ENCODE measurements at regions not wholly inside any gene's neighbourhood (a gene's known extent, or its start where the extent isn't known, plus 50 kb on each side); places are given as distances from the start of the nearest gene placed in this dataset.
"Not testable (repeated sequence)": the region's sequence is repeated elsewhere in the genome, so short reads cannot be mapped to it uniquely, and the experiment has no call there.

GRCh38 chr16:21422824-21423223 lies 144.7 kb upstream of the CRYM start:
- intact Hi-C loops (cut with DNase I); H3K27me3 ChIP-seq (ENCODE audit: control insufficient read depth in 1 of 2, insufficient read depth in 2 of 2, low read length in 1 of 2); H3K36me3 ChIP-seq (ENCODE audit: control insufficient read depth in 1 of 2, insufficient read depth in 2 of 2, low read length in 1 of 2); H3K4me3 ChIP-seq (ENCODE audit: low read length in 2 of 2); H3K4me1 ChIP-seq (ENCODE audit: control insufficient read depth in 1 of 2, insufficient read depth in 2 of 2, low read length in 2 of 2); H3K27ac ChIP-seq (ENCODE audit: low read depth in 1 of 2, low read length in 2 of 2); H3K9me3 ChIP-seq (ENCODE audit: control insufficient read depth, low read length); ATAC-seq (ENCODE audit: low FRiP score): not testable (repeated sequence)
- DNase-seq: peak in 1 of 2 donors; percentile 38
- WGBS, 2 donors: 79 to 92% methylated on average over 4 to 5 of the region's 7 CpGs

- not testable (repeated sequence) for H3K27me3 ChIP-seq (ENCODE audit: control insufficient read depth in 1 of 2, insufficient read depth in 2 of 2, low read length in 1 of 2)
These were observed 126.6 kb upstream of the CRYM start for GRCh38 chr16:21404699-21405098.

GRCh38 chr16:21397866-21398265 lies 119.8 kb upstream of the CRYM start:
- H3K27me3 ChIP-seq (ENCODE audit: control insufficient read depth in 1 of 2, insufficient read depth in 2 of 2, low read length in 1 of 2); H3K4me1 ChIP-seq (ENCODE audit: control insufficient read depth in 1 of 2, insufficient read depth in 2 of 2, low read length in 2 of 2); DNase-seq; ATAC-seq (ENCODE audit: low FRiP score); H3K4me3 ChIP-seq (ENCODE audit: low read length in 2 of 2); intact Hi-C loops (cut with DNase I); H3K36me3 ChIP-seq (ENCODE audit: control insufficient read depth in 1 of 2, insufficient read depth in 2 of 2, low read length in 1 of 2); H3K27ac ChIP-seq (ENCODE audit: low read depth in 1 of 2, low read length in 2 of 2); H3K9me3 ChIP-seq (ENCODE audit: control insufficient read depth, low read length): not testable (repeated sequence)
- WGBS, 2 donors: 85 to 89% methylated on average over 3 to 4 of the region's 5 CpGs

More at GRCh38 chr16:21404699-21405098, 126.6 kb upstream of the CRYM start:
- H3K9me3 ChIP-seq (ENCODE audit: control insufficient read depth, low read length); H3K36me3 ChIP-seq (ENCODE audit: control insufficient read depth in 1 of 2, insufficient read depth in 2 of 2, low read length in 1 of 2); H3K4me1 ChIP-seq (ENCODE audit: control insufficient read depth in 1 of 2, insufficient read depth in 2 of 2, low read length in 2 of 2); H3K4me3 ChIP-seq (ENCODE audit: low read length in 2 of 2); ATAC-seq (ENCODE audit: low FRiP score); H3K27ac ChIP-seq (ENCODE audit: low read depth in 1 of 2, low read length in 2 of 2); intact Hi-C loops (cut with DNase I): not testable (repeated sequence)
- DNase-seq: peak in 1 of 2 donors; percentile 8
- 92 to 93% methylated on average over 2 to 4 of the region's 13 CpGs for whole genome bisulfite sequencing, 2 donors

GRCh38 chr16:21396545-21396944 lies 118.5 kb upstream of the CRYM start:
- DNase-seq; ATAC-seq (ENCODE audit: low FRiP score): not testable (repeated sequence)
- 93 to 95% methylated on average over 2 of the region's 4 CpGs for WGBS, 2 donors

GRCh38 chr16:21390634-21391033 lies 112.5 kb upstream of the CRYM start:
- H3K4me3 ChIP-seq (ENCODE audit: low read length in 2 of 2); H3K4me1 ChIP-seq (ENCODE audit: control insufficient read depth in 1 of 2, insufficient read depth in 2 of 2, low read length in 2 of 2); H3K27ac ChIP-seq (ENCODE audit: low read depth in 1 of 2, low read length in 2 of 2); intact Hi-C loops (cut with DNase I); DNase-seq; H3K27me3 ChIP-seq (ENCODE audit: control insufficient read depth in 1 of 2, insufficient read depth in 2 of 2, low read length in 1 of 2); H3K36me3 ChIP-seq (ENCODE audit: control insufficient read depth in 1 of 2, insufficient read depth in 2 of 2, low read length in 1 of 2); ATAC-seq (ENCODE audit: low FRiP score); H3K9me3 ChIP-seq (ENCODE audit: control insufficient read depth, low read length): not testable (repeated sequence)
- WGBS, 2 donors: no CpG with 5 or more reads among the region's 3 CpGs

More at GRCh38 chr16:21396545-21396944, 118.5 kb upstream of the CRYM start:
- H3K4me1 ChIP-seq (ENCODE audit: control insufficient read depth in 1 of 2, insufficient read depth in 2 of 2, low read length in 2 of 2); H3K4me3 ChIP-seq (ENCODE audit: low read length in 2 of 2); H3K36me3 ChIP-seq (ENCODE audit: control insufficient read depth in 1 of 2, insufficient read depth in 2 of 2, low read length in 1 of 2); intact Hi-C loops (cut with DNase I); H3K27ac ChIP-seq (ENCODE audit: low read depth in 1 of 2, low read length in 2 of 2); H3K9me3 ChIP-seq (ENCODE audit: control insufficient read depth, low read length); H3K27me3 ChIP-seq (ENCODE audit: control insufficient read depth in 1 of 2, insufficient read depth in 2 of 2, low read length in 1 of 2): not testable (repeated sequence)

- ATAC-seq (ENCODE audit: low FRiP score); H3K4me3 ChIP-seq (ENCODE audit: low read length in 2 of 2); intact Hi-C loops (cut with DNase I); H3K4me1 ChIP-seq (ENCODE audit: control insufficient read depth in 1 of 2, insufficient read depth in 2 of 2, low read length in 2 of 2); H3K9me3 ChIP-seq (ENCODE audit: control insufficient read depth, low read length); H3K27me3 ChIP-seq (ENCODE audit: control insufficient read depth in 1 of 2, insufficient read depth in 2 of 2, low read length in 1 of 2); H3K27ac ChIP-seq (ENCODE audit: low read depth in 1 of 2, low read length in 2 of 2); DNase-seq; H3K36me3 ChIP-seq (ENCODE audit: control insufficient read depth in 1 of 2, insufficient read depth in 2 of 2, low read length in 1 of 2): not testable (repeated sequence)
- WGBS, 2 donors: 0 to 10% methylated on average over 1 to 3 of the region's 7 CpGs
These were observed 111.8 kb upstream of the CRYM start for GRCh38 chr16:21389860-21390259.

GRCh38 chr16:21387757-21388156 lies 109.7 kb upstream of the CRYM start:
- DNase-seq; H3K4me3 ChIP-seq (ENCODE audit: low read length in 2 of 2); H3K4me1 ChIP-seq (ENCODE audit: control insufficient read depth in 1 of 2, insufficient read depth in 2 of 2, low read length in 2 of 2); H3K36me3 ChIP-seq (ENCODE audit: control insufficient read depth in 1 of 2, insufficient read depth in 2 of 2, low read length in 1 of 2); H3K27me3 ChIP-seq (ENCODE audit: control insufficient read depth in 1 of 2, insufficient read depth in 2 of 2, low read length in 1 of 2); intact Hi-C loops (cut with DNase I); ATAC-seq (ENCODE audit: low FRiP score); H3K27ac ChIP-seq (ENCODE audit: low read depth in 1 of 2, low read length in 2 of 2); H3K9me3 ChIP-seq (ENCODE audit: control insufficient read depth, low read length): not testable (repeated sequence)
- WGBS, 2 donors: 93 to 100% methylated on average over 2 of the region's 3 CpGs

GRCh38 chr16:21386201-21386915 lies 108.3 kb upstream of the CRYM start:
- intact Hi-C loops (cut with DNase I); H3K27me3 ChIP-seq (ENCODE audit: control insufficient read depth in 1 of 2, insufficient read depth in 2 of 2, low read length in 1 of 2); ATAC-seq (ENCODE audit: low FRiP score); H3K36me3 ChIP-seq (ENCODE audit: control insufficient read depth in 1 of 2, insufficient read depth in 2 of 2, low read length in 1 of 2); H3K4me1 ChIP-seq (ENCODE audit: control insufficient read depth in 1 of 2, insufficient read depth in 2 of 2, low read length in 2 of 2); H3K9me3 ChIP-seq (ENCODE audit: control insufficient read depth, low read length); DNase-seq; H3K27ac ChIP-seq (ENCODE audit: low read depth in 1 of 2, low read length in 2 of 2); H3K4me3 ChIP-seq (ENCODE audit: low read length in 2 of 2): not testable (repeated sequence)
- 100% methylated on average over 1 of the region's 5 CpGs; no CpG with 5 or more reads in 1 of the 2 donors for WGBS, 2 donors

GRCh38 chr16:21383682-21384081 lies 105.6 kb upstream of the CRYM start:
- intact Hi-C loops (cut with DNase I); H3K9me3 ChIP-seq (ENCODE audit: control insufficient read depth, low read length); H3K4me1 ChIP-seq (ENCODE audit: control insufficient read depth in 1 of 2, insufficient read depth in 2 of 2, low read length in 2 of 2); H3K27ac ChIP-seq (ENCODE audit: low read depth in 1 of 2, low read length in 2 of 2); H3K4me3 ChIP-seq (ENCODE audit: low read length in 2 of 2); DNase-seq; ATAC-seq (ENCODE audit: low FRiP score); H3K27me3 ChIP-seq (ENCODE audit: control insufficient read depth in 1 of 2, insufficient read depth in 2 of 2, low read length in 1 of 2); H3K36me3 ChIP-seq (ENCODE audit: control insufficient read depth in 1 of 2, insufficient read depth in 2 of 2, low read length in 1 of 2): not testable (repeated sequence)

Data from aorta (tissue), 5 donors.